HG03565 (cell line): ENCODE measurements at regions not wholly inside any gene's neighbourhood (a gene's known extent, or its start where the extent isn't known, plus 50 kb on each side); places are given as distances from the start of the nearest gene placed in this dataset.

Source experiments
- ATAC-seq: cut with Tn5 transposase; IDR thresholded peaks from one replicate; pipeline ENCODE4 v1.9.1; 2021; ENCODE audit warnings: mild to moderate bottlenecking, moderate library complexity; ENCODE audit not compliant: unreplicated experiment

DNA sequence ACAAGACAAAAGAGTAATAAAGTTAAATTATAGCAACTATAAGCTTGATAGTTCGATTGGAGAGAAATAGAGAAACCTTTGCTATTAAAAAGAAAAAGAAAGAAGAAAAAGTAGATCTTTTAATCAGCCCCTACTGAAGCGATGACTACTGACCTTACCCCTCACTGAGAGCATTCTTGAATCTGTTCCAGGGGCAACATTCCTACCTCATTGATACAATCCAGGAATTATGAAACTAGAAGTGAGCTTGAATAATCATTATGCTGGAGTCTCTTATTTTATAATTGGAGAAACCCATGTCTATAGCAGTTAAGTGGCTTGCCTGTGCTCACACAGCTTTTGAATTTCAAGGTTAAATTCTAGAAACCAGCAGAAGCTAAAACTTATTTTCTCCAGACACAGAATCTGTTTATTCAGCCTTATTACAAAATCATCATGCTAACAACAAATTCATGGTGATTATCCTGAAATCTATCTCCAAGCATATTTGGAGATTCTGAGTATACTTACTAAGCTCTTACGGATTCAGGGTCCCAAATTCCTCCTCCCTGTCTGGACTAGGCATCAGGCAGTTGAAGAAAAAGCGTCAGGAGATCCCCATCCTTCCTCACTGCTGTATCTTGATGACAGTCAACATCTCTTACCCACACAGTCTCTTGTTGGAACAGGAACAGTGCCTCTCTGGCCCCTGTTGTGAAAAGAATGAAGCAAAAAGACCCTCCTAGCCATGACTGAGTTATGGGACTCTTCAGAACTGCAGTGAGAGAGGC lies 547.6 kb upstream of the WWC1 start:
- ATAC-seq: no peak

- ATAC-seq: no peak
These were observed 545.6 kb upstream of the WWC1 start for GRCh38 chr5:167745868-167746267.

- ATAC-seq: no peak
These were observed 540.9 kb upstream of the WWC1 start for GRCh38 chr5:167750586-167750985.

- no peak for ATAC-seq
These were observed 538.5 kb upstream of the WWC1 start for GRCh38 chr5:167752936-167753335.

GRCh38 chr5:167753725-167754490 lies 537.5 kb upstream of the WWC1 start:
- ATAC-seq: no peak

DNA sequence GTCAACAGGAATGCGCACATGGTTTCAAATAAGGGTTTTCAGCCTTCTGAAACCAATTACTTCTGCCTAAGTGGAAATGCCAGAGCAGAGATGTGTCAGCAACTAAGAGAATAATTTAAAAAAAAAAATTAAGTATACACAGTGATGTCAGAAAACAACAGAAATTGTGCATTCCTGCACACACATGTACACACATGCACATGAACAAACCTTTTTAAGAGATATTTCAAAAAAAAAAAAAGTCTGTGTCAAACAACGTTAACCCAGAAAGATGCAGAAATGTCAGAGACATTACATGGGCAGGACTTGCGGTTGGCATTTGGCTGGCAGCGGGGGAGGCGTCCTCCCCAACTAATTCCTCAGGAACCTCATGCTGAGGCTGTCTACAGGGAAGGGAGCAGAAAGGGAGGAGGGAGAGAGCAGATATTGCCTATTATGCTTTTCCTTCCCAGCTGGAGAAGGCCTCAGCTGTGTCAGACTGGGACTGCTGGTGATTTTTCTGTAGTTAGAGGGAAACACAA lies 536.9 kb upstream of the WWC1 start:
- ATAC-seq: no peak

- ATAC-seq: no peak
These were observed 536.0 kb upstream of the WWC1 start for GRCh38 chr5:167755420-167755819.

GRCh38 chr5:167759057-167759821 lies 532.2 kb upstream of the WWC1 start:
- no peak for ATAC-seq

DNA sequence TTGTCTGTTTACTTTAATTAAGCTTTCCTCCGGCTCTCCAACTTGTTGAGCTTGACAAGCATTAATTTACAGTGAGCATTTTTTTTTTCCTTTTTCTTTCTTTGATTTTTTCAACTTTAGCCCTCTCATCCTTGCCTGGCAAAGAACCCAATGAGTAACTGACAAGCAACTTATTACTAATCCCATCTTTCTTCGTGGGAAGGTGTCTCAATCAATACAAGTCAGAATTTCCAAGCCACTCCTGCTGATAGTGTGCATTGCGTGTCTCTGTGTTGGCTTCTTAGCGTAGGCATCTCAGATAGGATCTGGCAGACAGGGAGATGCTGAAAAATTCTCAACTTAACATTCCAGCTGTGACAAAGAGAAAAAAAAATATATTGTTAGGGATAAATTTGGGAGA lies 527.7 kb upstream of the WWC1 start:
- no peak for ATAC-seq

DNA sequence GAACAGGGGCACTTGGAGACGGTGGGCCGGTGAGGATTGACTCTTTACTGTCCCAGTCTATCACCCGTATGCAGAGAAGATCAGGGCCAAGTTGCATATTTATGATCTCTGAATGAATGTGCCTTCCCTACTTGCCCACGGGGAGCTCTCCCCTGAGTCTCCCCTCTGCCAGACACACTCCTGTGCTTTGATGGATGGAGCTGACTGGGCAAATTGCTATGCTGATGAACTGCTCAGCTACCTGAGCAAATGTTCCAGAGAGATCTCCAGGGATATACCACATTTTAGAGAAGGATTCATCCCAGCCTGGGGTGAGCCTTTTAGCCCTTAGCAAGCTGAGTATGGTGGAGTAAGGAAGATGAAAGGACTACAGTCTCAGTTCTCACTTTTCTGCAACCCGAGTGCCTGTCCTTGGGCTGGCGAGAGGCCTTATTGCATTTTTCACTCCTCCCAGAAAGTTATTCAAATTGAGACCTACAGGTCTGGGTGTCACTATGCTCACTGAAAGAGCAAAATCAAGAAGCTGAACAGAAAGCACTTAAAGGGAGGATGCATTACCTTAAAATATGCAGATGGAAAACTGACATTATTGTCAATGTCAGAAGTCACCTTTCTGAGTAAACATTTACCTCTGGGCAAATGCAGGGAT lies 526.7 kb upstream of the WWC1 start:
- no peak for ATAC-seq

DNA sequence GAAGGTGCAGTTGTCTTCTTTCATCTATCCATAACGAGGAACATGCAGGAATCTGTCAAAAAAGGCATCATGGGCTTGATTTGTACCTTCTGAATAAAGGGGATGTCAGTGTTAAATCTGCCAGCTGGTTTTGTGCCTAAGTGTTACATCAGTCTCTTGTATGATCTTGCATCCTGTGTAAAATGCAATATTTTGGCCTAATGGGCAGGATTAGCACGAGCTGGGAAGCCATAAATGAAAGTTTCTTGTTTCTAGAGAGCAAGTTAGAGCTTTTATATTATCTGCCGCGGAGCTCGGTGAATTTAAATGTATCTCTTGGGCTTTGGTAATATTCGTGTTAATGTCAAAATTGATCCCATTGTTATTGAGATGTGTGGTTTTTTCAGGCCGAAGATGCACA lies 526.1 kb upstream of the WWC1 start:
- no peak for ATAC-seq

DNA sequence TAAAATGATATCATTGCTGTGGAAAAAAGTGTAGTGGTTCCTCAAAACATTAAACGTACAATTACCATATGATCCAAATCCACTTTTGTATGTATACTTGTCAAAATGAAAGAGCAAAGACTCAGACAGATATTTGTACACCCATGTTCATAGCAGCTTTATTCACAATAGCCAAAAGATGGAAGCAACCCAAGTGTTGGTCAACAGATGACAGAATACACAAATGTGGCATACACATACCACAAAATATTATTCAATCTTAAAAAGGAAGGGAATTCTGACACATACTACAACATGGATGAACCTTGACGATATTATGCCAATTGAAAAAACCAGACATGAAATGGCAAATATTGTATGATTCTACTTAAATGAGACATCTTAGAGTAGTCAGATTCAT lies 524.5 kb upstream of the WWC1 start:
- no peak for ATAC-seq

- ATAC-seq: no peak
These were observed 523.6 kb upstream of the WWC1 start for GRCh38 chr5:167767795-167768194.

GRCh38 chr5:167769846-167770413 lies 521.5 kb upstream of the WWC1 start:
- ATAC-seq: no peak

DNA sequence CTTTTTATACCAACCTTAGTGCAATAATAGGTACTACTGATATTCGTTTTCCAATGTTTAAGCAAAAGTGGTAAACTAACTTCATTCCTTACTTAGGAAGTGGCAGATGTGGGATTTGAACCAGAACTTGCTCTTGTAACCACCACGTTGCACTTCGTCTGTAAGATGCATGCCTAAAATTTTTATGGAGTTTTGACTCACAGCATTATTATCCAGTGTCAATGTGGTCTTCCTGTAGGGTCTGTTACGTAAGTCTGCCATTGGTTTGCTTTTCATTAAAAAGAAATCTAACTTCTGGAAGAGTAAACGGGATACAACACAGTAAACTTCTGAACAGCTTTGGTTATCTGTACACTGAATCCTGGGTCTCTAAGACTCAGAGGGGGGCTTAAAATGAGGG lies 521.0 kb upstream of the WWC1 start:
- ATAC-seq: no peak

- no peak for ATAC-seq
These were observed 519.9 kb upstream of the WWC1 start for GRCh38 chr5:167771571-167771970.

DNA sequence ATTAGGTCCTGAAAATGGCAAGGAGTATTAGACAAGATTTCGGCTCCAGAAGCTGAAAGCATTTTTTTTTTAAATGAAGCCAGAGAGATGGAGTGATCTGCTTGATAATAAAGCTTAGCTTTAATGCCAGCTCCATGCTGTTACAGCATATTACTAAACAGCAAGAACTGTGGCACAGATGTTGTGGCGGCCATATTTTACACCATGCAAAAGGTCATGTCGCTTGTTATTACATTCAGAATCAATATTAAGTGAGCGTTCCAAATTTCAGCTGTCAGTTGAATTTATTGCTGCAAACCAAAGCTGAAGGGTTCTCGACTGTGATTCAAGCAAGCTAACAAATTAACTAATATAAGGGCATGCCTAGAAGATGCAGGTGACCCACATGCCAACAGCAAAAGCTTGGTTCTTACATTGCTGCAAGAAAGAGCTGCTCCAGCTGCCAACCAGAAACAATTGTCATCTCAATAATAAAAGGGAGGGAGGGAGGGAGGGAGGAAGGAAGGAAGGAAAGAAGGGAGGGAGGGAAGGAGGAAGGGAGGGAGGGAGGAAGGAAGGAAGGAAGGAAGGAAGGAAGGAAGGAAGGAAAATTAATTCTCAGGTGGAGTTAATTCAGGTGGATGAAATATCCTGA lies 517.7 kb upstream of the WWC1 start:
- ATAC-seq: no peak

GRCh38 chr5:167777746-167778145 lies 513.7 kb upstream of the WWC1 start:
- no peak for ATAC-seq

DNA sequence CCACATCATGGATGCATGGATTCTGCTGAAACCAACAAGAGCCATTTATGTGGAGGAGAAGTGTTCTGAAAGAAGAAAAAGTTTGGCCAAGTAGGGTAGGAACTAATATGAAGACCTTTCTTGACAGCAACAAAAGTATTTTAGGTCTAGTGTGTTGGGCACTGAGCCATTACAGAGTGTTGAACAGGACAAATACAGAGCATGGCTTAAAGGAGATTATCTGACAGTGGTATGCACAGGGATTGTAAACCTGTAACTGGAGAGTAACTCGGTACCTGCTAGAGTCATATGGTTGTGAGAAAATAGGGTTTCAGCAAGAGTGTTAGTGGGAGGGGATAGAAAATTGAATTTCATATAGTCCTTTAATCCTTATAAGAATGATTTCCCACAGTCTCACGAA lies 513.2 kb upstream of the WWC1 start:
- no peak for ATAC-seq

GRCh38 chr5:167779644-167780043 lies 511.8 kb upstream of the WWC1 start:
- ATAC-seq: no peak
